GM23338 (cell line): ENCODE measurements at regions not wholly inside any gene's neighbourhood (a gene's known extent, or its start where the extent isn't known, plus 50 kb on each side); places are given as distances from the start of the nearest gene placed in this dataset.

Experiments
- ATAC-seq: fragments of 200-7000 bp; cut with Tn5 transposase; 3 replicates; pipeline ENCODE4 v1.9.1; 2020
- DNase-seq: peaks from one replicate; pipeline ENCODE4 v3.0.0-alpha.2; 2015; ENCODE audit warnings: low spot score
- H2AFZ ChIP-seq: fragments of 200-600 bp; sonication (generic); 2 replicates; pipeline ENCODE4 v1.8.0; 2016; ENCODE audit warnings: antibody characterized with exemption, mild to moderate bottlenecking, moderate library complexity
- H3F3A ChIP-seq: fragments of 200-600 bp; sonication (generic); replicated peaks from 2 replicates; pipeline ENCODE4 v1.8.0; 2017; ENCODE audit warnings: antibody characterized with exemption, mixed run types, low read depth
- H3K27ac ChIP-seq: fragments of 200-600 bp; sonication (generic); 2 replicates; pipeline ENCODE4 v1.6.1; 2016; ENCODE audit warnings: low read depth
- H3K27me3 ChIP-seq: fragments of 200-600 bp; sonication (generic); 2 replicates; pipeline ENCODE4 v1.8.0; 2016; ENCODE audit warnings: mild to moderate bottlenecking, mixed run types, moderate library complexity; ENCODE audit not compliant: insufficient read depth
- H3K36me3 ChIP-seq: fragments of 200-600 bp; sonication (generic); 2 replicates; pipeline ENCODE4 v1.8.0; 2016; ENCODE audit warnings: mild to moderate bottlenecking; ENCODE audit not compliant: insufficient read depth
- H3K4me1 ChIP-seq: fragments of 200-600 bp; sonication (generic); 2 replicates; pipeline ENCODE4 v1.8.0; 2016; ENCODE audit warnings: mild to moderate bottlenecking, moderate library complexity; ENCODE audit not compliant: insufficient read depth
- H3K4me2 ChIP-seq: fragments of 200-600 bp; sonication (generic); 2 replicates; pipeline ENCODE4 v1.7.1; 2017; ENCODE audit warnings: mixed run types
- H3K4me3 ChIP-seq: fragments of 200-600 bp; sonication (generic); 2 replicates; pipeline ENCODE4 v1.6.1; 2016; ENCODE audit warnings: mixed run types
- H3K79me2 ChIP-seq: fragments of 200-600 bp; sonication (generic); replicated peaks from 2 replicates; pipeline ENCODE4 v1.8.0; 2017; ENCODE audit warnings: mild to moderate bottlenecking; ENCODE audit not compliant: insufficient read depth
- H3K9me2 ChIP-seq: fragments of 200-600 bp; sonication (generic); 2 replicates; pipeline ENCODE4 v1.8.0; 2017; ENCODE audit not compliant: insufficient read depth
- H4K20me1 ChIP-seq: fragments of 200-600 bp; sonication (generic); replicated peaks from 2 replicates; pipeline ENCODE4 v1.8.0; 2017; ENCODE audit warnings: mild to moderate bottlenecking; ENCODE audit not compliant: insufficient read depth
- H3K27ac Mint-ChIP-seq: 2 replicates; pipeline ENCODE4 v1.8.0; 2020; ENCODE audit warnings: inconsistent platforms, mild to moderate bottlenecking, moderate library complexity, mixed read lengths
- H3K27me3 Mint-ChIP-seq: 3 replicates; pipeline ENCODE4 v1.8.0; 2022; ENCODE audit warnings: low read depth, mild to moderate bottlenecking, moderate library complexity, mixed read lengths, inconsistent platforms; ENCODE audit not compliant: insufficient read depth, poor library complexity
- H3K36me3 Mint-ChIP-seq: 3 replicates; pipeline ENCODE4 v1.8.0; 2021; ENCODE audit warnings: low read depth, mild to moderate bottlenecking, inconsistent platforms, moderate library complexity, mixed read lengths
- H3K4me1 Mint-ChIP-seq: 3 replicates; pipeline ENCODE4 v1.8.0; 2020; ENCODE audit warnings: mild to moderate bottlenecking, inconsistent platforms, mixed read lengths
- H3K4me3 Mint-ChIP-seq: 3 replicates; pipeline ENCODE4 v1.8.0; 2021; ENCODE audit warnings: moderate library complexity, mild to moderate bottlenecking, inconsistent platforms, mixed read lengths
- H3K9me3 Mint-ChIP-seq: 3 replicates; pipeline ENCODE4 v1.8.0; 2020; ENCODE audit warnings: moderate library complexity, mild to moderate bottlenecking, inconsistent platforms, mixed read lengths
- CREB1 ChIP-seq: fragments of 250-450 bp; sonication (Bioruptor Pico); IDR thresholded peaks from 2 replicates; pipeline ENCODE4 v1.5.0; 2020; ENCODE audit warnings: low read depth, mild to moderate bottlenecking, moderate library complexity
- ETS1 ChIP-seq: IDR thresholded peaks from 2 replicates; pipeline ENCODE4 v1.6.1; 2016; ENCODE audit warnings: antibody characterized with exemption
- EZH2 ChIP-seq: fragments of 200-600 bp; sonication (generic); IDR thresholded peaks from one replicate; pipeline ENCODE4 v1.8.0; 2017; ENCODE audit warnings: antibody characterized with exemption, mild to moderate bottlenecking, low read depth; ENCODE audit not compliant: unreplicated experiment
- EZH2phosphoT487 ChIP-seq: fragments of 200-600 bp; sonication (generic); IDR thresholded peaks from one replicate; pipeline ENCODE4 v1.8.1; 2018; ENCODE audit warnings: antibody characterized with exemption; ENCODE audit not compliant: unreplicated experiment
- POLR2AphosphoS5 ChIP-seq: IDR thresholded peaks from 2 replicates; pipeline ENCODE4 v1.6.1; 2016; ENCODE audit warnings: antibody characterized with exemption, low read depth
- STAT1 ChIP-seq: IDR thresholded peaks from one replicate; pipeline ENCODE4 v1.6.1; 2016; ENCODE audit warnings: antibody characterized with exemption; ENCODE audit not compliant: unreplicated experiment
- ZNF462 ChIP-seq: fragments of 250-450 bp; sonication (Bioruptor Pico); IDR thresholded peaks from 2 replicates; pipeline ENCODE4 v1.5.0; 2020; ENCODE audit warnings: mild to moderate bottlenecking, moderate library complexity

GRCh38 chr6:19722999-19723398 is 114.2 kb upstream of the ID4 start (continued):
- TF ChIP-seq ZNF462 (CRISPR knock-in tag) (no peak), EZH2 (no peak), STAT1 (no peak)

GRCh38 chr6:19723545-19723944 is 113.6 kb upstream of the ID4 start:
- Histone ChIP-seq H3K27me3 (no peaks in the 10 kb centered on the region), H3K36me3 (no peaks in the 10 kb centered on the region), H3K27ac (no peak overlapping the region), H4K20me1 (no peaks in the 10 kb centered on the region), H3K9me2 (no peaks in the 10 kb centered on the region), H2AFZ (no peak overlapping the region), H3F3A (no peaks in the 10 kb centered on the region), H3K4me1 (peaks cover 30% of the 10 kb centered on the region), H3K4me3 (no peak overlapping the region), H3K79me2 (no peaks in the 10 kb centered on the region), H3K4me2 (no peak overlapping the region)
- peaks cover 2% of the 10 kb centered on the region for H3K27me3 Mint-ChIP-seq
- no peak overlapping the region for H3K27ac Mint-ChIP-seq
- H3K9me3 Mint-ChIP-seq = no peaks in the 10 kb centered on the region; the same call in 2 of the 3 replicates
- DNase-seq (no peak), ATAC-seq (no peak)
- H3K36me3 Mint-ChIP-seq = no peaks in the 10 kb centered on the region
- H3K4me3 Mint-ChIP-seq = no peak overlapping the region
- H3K4me1 Mint-ChIP-seq = peaks cover 31% of the 10 kb centered on the region
- TF ChIP-seq EZH2 (no peak), ETS1 (no peak), ZNF462 (CRISPR knock-in tag) (no peak), EZH2phosphoT487 (no peak), CREB1 (CRISPR knock-in tag) (no peak), POLR2AphosphoS5 (no peak), STAT1 (no peak)
